GM12878 (cell line): ENCODE measurements at regions not wholly inside any gene's neighbourhood (a gene's known extent, or its start where the extent isn't known, plus 50 kb on each side); places are given as distances from the start of the nearest gene placed in this dataset.
"Not testable (repeated sequence)": the region's sequence is repeated elsewhere in the genome, so short reads cannot be mapped to it uniquely, and the experiment has no call there.

Experiments
- ATAC-seq: fragments of 200-7000 bp; cut with Tn5 transposase; 3 replicates; pipeline ENCODE4 v1.9.1; 2020; ENCODE audit warnings: mild to moderate bottlenecking, moderate library complexity
- BruUV-seq: library from RNA; stranded (reverse); fragments of 400-500 nt; replicated peaks from 2 replicates; lab custom pipeline; 2021; lab: Mats Ljungman, UMichigan
- CTCF ChIA-PET: fragments of 300-600 bp; sonication (Branson Sonifier 250); formaldehyde crosslinking; extraction: SDS; loops from one replicate; lab custom pipeline; 2021; ENCODE audit warnings: inconsistent platforms; lab: Yijun Ruan, JAX
- POLR2A ChIA-PET: fragments of 350-600 bp; formaldehyde crosslinking; extraction: SDS; loops from one replicate; lab custom pipeline; 2021; ENCODE audit warnings: inconsistent platforms; lab: Charles Lee
- RAD21 ChIA-PET: fragments of 300-600 bp; sonication (Branson Sonifier 250); formaldehyde crosslinking; loops from one replicate; lab custom pipeline; 2023; ENCODE audit warnings: antibody characterized with exemption; ENCODE audit not compliant: unreplicated experiment; lab: Charles Lee
- SMC1A ChIA-PET: fragments of 300-600 bp; sonication (Branson Sonifier 250); formaldehyde crosslinking; loops from one replicate; lab custom pipeline; 2023; ENCODE audit not compliant: unreplicated experiment, uncharacterized antibody; lab: Charles Lee
- DNase-seq: peaks from one replicate; pipeline ENCODE4 v3.0.0-alpha.2; 2011; ENCODE audit warnings: low read depth, low spot score
- FAIRE-seq: peaks from 3 replicates; lab custom pipeline; 2011; peaks lifted over from hg19 to GRCh38; lab: Jason Lieb, UNC
- H2AFZ ChIP-seq: 2 replicates; pipeline ENCODE4 v1.6.0; 2011; ENCODE audit warnings: low read depth, low read length, control low read depth; ENCODE audit not compliant: control insufficient read depth
- H3K27ac ChIP-seq: 2 replicates; pipeline ENCODE4 v1.5.1; 2011; ENCODE audit warnings: control low read depth; ENCODE audit not compliant: control insufficient read depth, insufficient read depth
- H3K27me3 ChIP-seq, 2 experiments: replicated peaks in 1 of 2; 2 replicates each; pipeline versions ENCODE4 v1.6.0 to v1.6.1; 2011; ENCODE audit warnings: low read length in 1 of 2; ENCODE audit not compliant: control insufficient read depth in 2 of 2, insufficient read depth in 2 of 2
- H3K36me3 ChIP-seq, 2 experiments: 2 replicates each; pipeline ENCODE4 v1.5.1; 2011; ENCODE audit warnings: low read length in 1 of 2; ENCODE audit not compliant: control insufficient read depth in 2 of 2, insufficient read depth in 2 of 2
- H3K4me1 ChIP-seq: 2 replicates; pipeline ENCODE4 v1.6.1; 2011; ENCODE audit warnings: mild to moderate bottlenecking, low read length, moderate library complexity, mixed read lengths; ENCODE audit not compliant: control insufficient read depth, insufficient read depth
- H3K4me2 ChIP-seq: 2 replicates; pipeline ENCODE4 v1.6.0; 2011; ENCODE audit warnings: control low read depth; ENCODE audit not compliant: control insufficient read depth, insufficient read depth
- H3K4me3 ChIP-seq: fragments of 200-600 bp; sonication (generic); 2 replicates; pipeline ENCODE4 v1.5.1; 2016
- H3K79me2 ChIP-seq: 2 replicates; pipeline ENCODE4 v1.6.0; 2011; ENCODE audit warnings: low read length; ENCODE audit not compliant: control insufficient read depth, insufficient read depth
- H3K9ac ChIP-seq: 2 replicates; pipeline ENCODE4 v1.8.0; 2011; ENCODE audit warnings: low read length, control low read depth, mixed read lengths; ENCODE audit not compliant: control insufficient read depth, insufficient read depth
- H3K9me3 ChIP-seq: replicated peaks from 3 replicates; pipeline ENCODE4 v1.5.1; 2011; ENCODE audit warnings: mild to moderate bottlenecking, low read length; ENCODE audit not compliant: control insufficient read depth, insufficient read depth
- H4K20me1 ChIP-seq: 2 replicates; pipeline ENCODE4 v1.6.0; 2011; ENCODE audit not compliant: control insufficient read depth, insufficient read depth
- BCL11A ChIP-seq: IDR thresholded peaks from 2 replicates; pipeline ENCODE4 v1.6.1; 2011; ENCODE audit warnings: low read depth, low read length
- NR2C1 ChIP-seq: fragments of 450-650 bp; IDR thresholded peaks from 2 replicates; pipeline ENCODE4 v1.6.1; 2017; ENCODE audit warnings: antibody characterized with exemption, mild to moderate bottlenecking, moderate library complexity
- WGBS: methylation state at CpG from one replicate; pipeline ENCODE4 v1.1.6; 2016; ENCODE audit warnings: low lambda C conversion rate; ENCODE audit not compliant: insufficient replicate concordance, insufficient coverage; ENCODE audit errors: missing lambda C conversion rate; 5-methylcytosine and 5-hydroxymethylcytosine counted together
- in situ Hi-C: fragments of 300-500 bp; cut with MboI; formaldehyde crosslinking; loops from 9 replicates; pipeline ENCODE4 v1.14.3; 2018; ENCODE audit warnings: mixed read lengths
- intact Hi-C: fragments of 100-400 bp; cut with micrococcal nuclease; formaldehyde crosslinking; loops from one replicate; pipeline ENCODE4 v1.14.2; 2022; ENCODE audit not compliant: unreplicated experiment

DNA sequence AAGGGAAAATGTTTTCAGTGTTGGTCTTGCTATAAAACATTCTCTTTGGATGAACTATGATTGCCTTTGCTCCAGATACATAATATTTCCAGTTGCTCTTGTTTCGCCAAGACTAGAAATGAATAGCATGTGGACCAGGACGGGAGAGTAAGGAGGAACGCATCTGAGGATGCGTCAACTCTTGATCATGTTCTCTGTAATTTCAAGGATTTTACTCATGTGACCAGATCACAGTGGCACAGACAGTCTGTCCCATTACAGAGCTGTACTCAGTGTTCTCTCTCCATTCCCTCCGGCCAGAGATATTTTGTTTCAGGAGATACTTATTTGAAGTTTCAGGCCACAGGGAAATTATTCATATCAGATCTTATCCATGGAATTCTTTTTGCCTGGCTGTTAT, 266.6 kb downstream of the MID1IP1 start:
- intact Hi-C loops (no loop called here), in situ Hi-C loops (no loop called here)
- RAD21 ChIA-PET: no interaction called here
- no peaks in the 10 kb centered on the region for H3K4me1 ChIP-seq
- WGBS: 62% methylated on average over 5 of the region's 5 CpGs
- no TSS peak for BruUV-seq
- H3K27me3 ChIP-seq: 0 out of 4 replicates have a peak, but pooled peaks cover 0 to 2% of the 10 kb centered on the region in 2 experiments
- FAIRE-seq: no peak
- POLR2A ChIA-PET: no interaction called here
- SMC1A ChIA-PET: no interaction called here
- no peak for ATAC-seq
- H3K4me3 ChIP-seq: no peak overlapping the region
- CTCF ChIA-PET: no interaction called here
- H3K4me2 ChIP-seq: no peak overlapping the region
- H4K20me1 ChIP-seq: no peaks in the 10 kb centered on the region
- no peaks in the 10 kb centered on the region for H3K36me3 ChIP-seq
- no peak overlapping the region for H3K9ac ChIP-seq
- no peaks in the 10 kb centered on the region; the same call in 2 of the 3 replicates for H3K9me3 ChIP-seq
- no peak for DNase-seq
- H3K27ac ChIP-seq: no peak overlapping the region
- TF ChIP-seq BCL11A: no peak
- no peak for TF ChIP-seq NR2C1
- H3K79me2 ChIP-seq: no peaks in the 10 kb centered on the region
- no peak overlapping the region for H2AFZ ChIP-seq

DNA sequence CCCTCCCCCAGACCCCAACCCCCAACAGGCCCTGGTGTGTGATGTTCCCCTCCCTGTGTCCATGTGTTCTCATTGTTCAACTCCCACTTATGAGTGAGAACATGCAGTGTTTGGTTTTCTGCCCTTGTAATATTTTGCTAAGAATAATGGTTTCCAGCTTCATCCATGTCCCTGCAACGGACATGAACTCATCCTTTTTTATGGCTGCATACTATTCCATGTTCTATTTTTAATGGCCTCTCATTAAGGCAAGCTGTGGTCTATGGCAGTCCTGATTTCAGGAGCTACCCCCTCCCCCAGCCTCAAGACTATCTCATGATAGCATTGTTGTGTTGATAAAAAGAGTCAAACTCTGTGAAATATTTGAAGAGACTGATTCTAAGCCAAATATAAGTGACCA, 267.4 kb downstream of the MID1IP1 start:
- H2AFZ ChIP-seq, POLR2A ChIA-PET, SMC1A ChIA-PET, H3K36me3 ChIP-seq, H3K9me3 ChIP-seq, H3K4me2 ChIP-seq, RAD21 ChIA-PET, H3K4me3 ChIP-seq, H3K79me2 ChIP-seq, H3K27me3 ChIP-seq, H3K27ac ChIP-seq, H3K9ac ChIP-seq, H4K20me1 ChIP-seq, CTCF ChIA-PET, FAIRE-seq, DNase-seq, intact Hi-C loops, ATAC-seq, H3K4me1 ChIP-seq, in situ Hi-C loops, BruUV-seq: not testable (repeated sequence)
- 8% methylated on average over 1 of the region's 1 CpG for WGBS
